ENCODE measurements at regions not wholly inside any gene's neighbourhood (a gene's known extent, or its start where the extent isn't known, plus 50 kb on each side); places are given as distances from the start of the nearest gene placed in this dataset.

DNA sequence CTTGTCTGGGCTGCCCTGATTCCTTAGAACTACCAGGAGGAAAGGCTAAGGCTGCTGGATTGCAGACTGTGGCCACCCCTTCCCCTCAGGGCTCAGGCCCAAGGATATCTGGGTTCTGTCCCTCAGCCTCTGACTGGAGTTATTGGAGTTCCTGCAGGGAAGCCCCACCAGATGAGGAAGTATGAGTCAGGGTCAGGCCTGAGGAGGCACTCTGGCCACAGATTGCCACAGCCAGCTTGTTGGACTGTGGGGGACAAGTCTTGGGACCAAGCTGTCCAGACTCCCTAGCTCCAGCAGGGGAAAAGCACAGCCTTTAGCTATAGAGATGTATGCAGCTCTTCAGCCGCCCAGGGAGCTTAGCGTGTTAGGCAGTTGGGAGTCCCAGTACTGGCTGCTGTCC lies 381.9 kb upstream of the TOM1L1 start:
- H4K20me1 ChIP-seq (ENCODE audit: insufficient read depth, low read depth, low read length): no peaks in the 10 kb centered on the region
- no peak overlapping the region for H3K27ac ChIP-seq (ENCODE audit: low read length)
- H3K9me3 ChIP-seq (ENCODE audit: low read length): peaks cover 4% of the 10 kb centered on the region; the same call in 1 of the 2 replicates
- no peak overlapping the region for H3K9ac ChIP-seq (ENCODE audit: low read length)
- no peaks in the 10 kb centered on the region for H3K79me2 ChIP-seq (ENCODE audit: low read length)
- no peaks in the 10 kb centered on the region for H3K36me3 ChIP-seq (ENCODE audit: insufficient read depth, low read length)
- no peak for DNase-seq
- H3K9me2 ChIP-seq (replicated peaks; ENCODE audit: insufficient read depth, low read length): no peaks in the 10 kb centered on the region
- no peak overlapping the region for H3K4me2 ChIP-seq (ENCODE audit: low read depth, low read length, poor library complexity, severe bottlenecking)
- H3K4me1 ChIP-seq (ENCODE audit: low read length): no peaks in the 10 kb centered on the region
- no peak overlapping the region for H2AFZ ChIP-seq (ENCODE audit: low read length)
- H3K27me3 ChIP-seq (ENCODE audit: low read length): no peaks in the 10 kb centered on the region
- no peak overlapping the region for H3K4me3 ChIP-seq (ENCODE audit: low read length)

DNA sequence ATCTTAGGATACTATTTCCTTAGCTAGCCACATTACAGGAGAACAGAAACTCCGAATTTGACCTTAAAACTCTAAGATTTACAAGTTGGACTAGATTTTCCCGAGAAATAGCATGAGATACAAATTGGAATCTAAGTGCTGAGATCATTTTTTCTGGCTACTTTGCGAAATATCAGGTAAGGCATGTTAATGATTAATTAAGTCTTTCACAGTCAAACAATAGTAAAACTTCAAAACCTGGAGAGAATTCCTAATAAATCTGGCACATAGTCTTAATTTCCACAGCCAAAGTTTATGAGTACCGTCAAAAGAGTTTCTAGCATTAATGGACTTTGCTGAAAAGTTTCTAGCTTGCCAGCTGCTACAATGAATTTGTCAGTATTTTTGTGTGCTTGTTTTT lies 379.5 kb upstream of the TOM1L1 start:
- no peaks in the 10 kb centered on the region for H3K36me3 ChIP-seq (ENCODE audit: insufficient read depth, low read length)
- DNase-seq: no peak
- H3K9me2 ChIP-seq (replicated peaks; ENCODE audit: insufficient read depth, low read length): no peaks in the 10 kb centered on the region
- H3K9ac ChIP-seq (ENCODE audit: low read length): no peak overlapping the region
- H4K20me1 ChIP-seq (ENCODE audit: insufficient read depth, low read depth, low read length): no peaks in the 10 kb centered on the region
- H3K4me2 ChIP-seq (ENCODE audit: low read depth, low read length, poor library complexity, severe bottlenecking): no peak overlapping the region
- H3K4me3 ChIP-seq (ENCODE audit: low read length): no peak overlapping the region
- no peaks in the 10 kb centered on the region for H3K4me1 ChIP-seq (ENCODE audit: low read length)
- no peaks in the 10 kb centered on the region for H3K79me2 ChIP-seq (ENCODE audit: low read length)
- H3K27me3 ChIP-seq (ENCODE audit: low read length): no peaks in the 10 kb centered on the region
- H3K27ac ChIP-seq (ENCODE audit: low read length): no peak overlapping the region
- no peak overlapping the region for H2AFZ ChIP-seq (ENCODE audit: low read length)
- peaks cover 7% of the 10 kb centered on the region for H3K9me3 ChIP-seq (ENCODE audit: low read length)

DNA sequence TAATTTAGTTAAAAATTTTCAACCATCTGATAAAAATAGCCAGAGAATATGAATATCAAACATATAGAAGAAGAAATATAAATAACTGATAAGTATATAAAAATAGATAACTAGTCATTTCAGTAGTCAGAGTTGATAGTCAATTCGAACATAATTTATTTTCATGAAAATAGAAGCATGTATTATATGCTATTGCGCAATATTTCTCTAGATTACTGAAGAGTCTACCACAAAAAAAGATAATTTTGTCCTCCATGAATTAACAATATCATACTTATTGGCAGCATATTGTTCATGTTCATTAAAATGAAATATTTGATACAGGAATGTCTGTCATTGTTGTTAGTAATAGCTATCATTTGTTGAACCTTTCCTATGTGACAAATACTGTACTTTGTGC lies 376.2 kb upstream of the TOM1L1 start:
- no peaks in the 10 kb centered on the region for H3K36me3 ChIP-seq (ENCODE audit: insufficient read depth, low read length)
- H2AFZ ChIP-seq (ENCODE audit: low read length): no peak overlapping the region
- no peaks in the 10 kb centered on the region for H3K27me3 ChIP-seq (ENCODE audit: low read length)
- H3K9me2 ChIP-seq (replicated peaks; ENCODE audit: insufficient read depth, low read length): no peaks in the 10 kb centered on the region
- no peaks in the 10 kb centered on the region for H3K4me1 ChIP-seq (ENCODE audit: low read length)
- no peaks in the 10 kb centered on the region for H3K79me2 ChIP-seq (ENCODE audit: low read length)
- DNase-seq: no peak
- H4K20me1 ChIP-seq (ENCODE audit: insufficient read depth, low read depth, low read length): no peaks in the 10 kb centered on the region
- no peak overlapping the region for H3K27ac ChIP-seq (ENCODE audit: low read length)
- no peak overlapping the region for H3K4me2 ChIP-seq (ENCODE audit: low read depth, low read length, poor library complexity, severe bottlenecking)
- H3K9me3 ChIP-seq (ENCODE audit: low read length): peaks cover 18% of the 10 kb centered on the region; the same call in 1 of the 2 replicates
- no peak overlapping the region for H3K4me3 ChIP-seq (ENCODE audit: low read length)
- H3K9ac ChIP-seq (ENCODE audit: low read length): no peak overlapping the region

DNA sequence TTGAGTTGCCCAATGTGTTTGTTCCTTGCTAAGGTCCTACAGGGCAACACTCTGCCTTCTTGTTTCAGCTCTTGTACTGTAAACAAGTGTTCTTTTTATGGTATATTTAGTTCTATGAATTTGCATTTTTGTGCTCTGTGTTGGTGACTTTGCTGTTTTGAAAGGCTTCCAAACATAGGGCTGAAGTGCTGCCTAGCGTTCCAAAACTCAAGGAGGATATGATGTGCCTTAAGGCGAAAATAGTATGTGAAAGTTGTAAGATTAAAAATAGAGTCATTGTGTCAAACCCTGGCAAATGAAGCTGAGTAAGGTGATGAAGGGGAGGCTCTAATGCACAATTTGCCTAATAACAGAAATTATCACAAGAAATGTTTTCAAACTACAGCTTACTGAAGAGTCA lies 372.7 kb upstream of the TOM1L1 start:
- Histone ChIP-seq H3K9me3 (ENCODE audit: low read length) (peaks cover 21% of the 10 kb centered on the region; the same call in 1 of the 2 replicates), H3K27ac (ENCODE audit: low read length) (no peak overlapping the region), H4K20me1 (ENCODE audit: insufficient read depth, low read depth, low read length) (no peaks in the 10 kb centered on the region), H3K9me2 (replicated peaks; ENCODE audit: insufficient read depth, low read length) (no peaks in the 10 kb centered on the region), H3K36me3 (ENCODE audit: insufficient read depth, low read length) (no peaks in the 10 kb centered on the region), H3K9ac (ENCODE audit: low read length) (no peak overlapping the region), H2AFZ (ENCODE audit: low read length) (no peak overlapping the region), H3K4me1 (ENCODE audit: low read length) (no peaks in the 10 kb centered on the region), H3K4me3 (ENCODE audit: low read length) (no peak overlapping the region), H3K79me2 (ENCODE audit: low read length) (no peaks in the 10 kb centered on the region), H3K27me3 (ENCODE audit: low read length) (no peaks in the 10 kb centered on the region), H3K4me2 (ENCODE audit: low read depth, low read length, poor library complexity, severe bottlenecking) (no peak overlapping the region)
- no peak for DNase-seq

DNA sequence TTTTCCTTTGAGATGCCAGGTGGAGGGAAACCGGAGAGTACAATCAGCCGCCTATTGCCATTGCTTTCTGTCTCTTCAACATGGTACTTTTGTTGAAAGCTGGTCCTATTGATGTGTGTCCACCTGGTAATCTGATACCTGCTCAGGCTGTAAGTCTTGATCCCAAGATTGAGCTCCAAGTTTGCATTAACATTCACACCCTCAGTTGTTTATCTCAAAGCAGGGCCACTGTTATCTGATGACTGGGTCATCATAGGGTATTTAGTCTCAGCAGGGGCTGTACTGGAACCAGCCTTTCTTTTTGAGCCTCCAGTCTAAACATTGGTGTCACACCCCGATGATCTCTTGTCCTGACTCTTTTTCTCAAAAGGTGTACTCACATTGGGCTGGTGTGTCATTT lies 370.3 kb upstream of the TOM1L1 start:
- Histone ChIP-seq H3K9me2 (replicated peaks; ENCODE audit: insufficient read depth, low read length) (no peaks in the 10 kb centered on the region), H3K4me1 (ENCODE audit: low read length) (no peaks in the 10 kb centered on the region), H4K20me1 (ENCODE audit: insufficient read depth, low read depth, low read length) (no peaks in the 10 kb centered on the region), H3K9me3 (ENCODE audit: low read length) (peaks cover 23% of the 10 kb centered on the region; the same call in 1 of the 2 replicates), H3K4me2 (ENCODE audit: low read depth, low read length, poor library complexity, severe bottlenecking) (no peak overlapping the region), H3K9ac (ENCODE audit: low read length) (no peak overlapping the region), H2AFZ (ENCODE audit: low read length) (no peak overlapping the region), H3K36me3 (ENCODE audit: insufficient read depth, low read length) (no peaks in the 10 kb centered on the region), H3K79me2 (ENCODE audit: low read length) (no peaks in the 10 kb centered on the region), H3K4me3 (ENCODE audit: low read length) (no peak overlapping the region), H3K27ac (ENCODE audit: low read length) (no peak overlapping the region), H3K27me3 (ENCODE audit: low read length) (no peaks in the 10 kb centered on the region)
- no peak for DNase-seq

DNA sequence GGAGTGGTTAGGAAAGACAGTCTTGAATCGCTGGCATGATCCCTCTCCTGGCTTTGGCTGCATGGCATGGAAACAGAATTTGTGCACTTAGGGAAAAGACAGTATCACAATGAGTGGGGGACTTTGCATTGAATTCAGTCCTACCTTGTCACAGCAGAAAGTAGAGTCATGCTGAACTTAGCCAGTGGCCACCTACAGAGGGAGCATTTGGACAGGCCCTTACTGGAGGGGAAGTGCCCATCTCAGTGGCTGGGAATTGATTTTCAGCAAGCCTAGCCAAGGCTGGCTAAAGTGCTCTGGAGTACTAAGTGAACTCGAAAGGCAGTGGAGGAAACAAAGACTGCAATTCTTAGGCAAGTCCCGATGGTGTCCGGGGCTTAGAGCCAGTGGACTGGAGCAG lies 364.3 kb upstream of the TOM1L1 start:
- no peaks in the 10 kb centered on the region for H3K4me1 ChIP-seq (ENCODE audit: low read length)
- no peaks in the 10 kb centered on the region for H3K27me3 ChIP-seq (ENCODE audit: low read length)

DNA sequence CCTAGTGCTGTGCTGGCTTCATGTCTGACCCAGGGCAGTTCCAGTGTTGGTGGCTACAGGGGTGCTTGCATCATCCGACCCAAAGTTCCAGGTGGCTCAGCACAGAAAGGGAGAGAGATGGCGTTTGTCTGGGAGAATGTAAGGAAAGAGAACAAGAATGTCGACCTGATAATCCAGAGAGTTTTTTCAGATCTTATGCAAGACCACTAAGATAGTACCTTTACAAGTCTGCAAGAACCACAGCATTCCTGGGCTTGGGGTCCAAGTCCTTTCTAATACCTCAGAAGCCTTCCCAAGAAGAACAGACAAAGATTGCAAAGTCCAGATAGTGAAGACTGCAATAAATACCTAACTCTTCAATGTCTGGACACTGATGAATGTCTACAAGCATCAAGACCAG lies 363.0 kb upstream of the TOM1L1 start:
- H3K9ac ChIP-seq (ENCODE audit: low read length): no peak overlapping the region
- no peaks in the 10 kb centered on the region for H4K20me1 ChIP-seq (ENCODE audit: insufficient read depth, low read depth, low read length)
- H3K79me2 ChIP-seq (ENCODE audit: low read length): no peaks in the 10 kb centered on the region
- H3K9me2 ChIP-seq (replicated peaks; ENCODE audit: insufficient read depth, low read length): no peaks in the 10 kb centered on the region
- no peaks in the 10 kb centered on the region for H3K27me3 ChIP-seq (ENCODE audit: low read length)
- H3K4me3 ChIP-seq (ENCODE audit: low read length): no peak overlapping the region
- no peaks in the 10 kb centered on the region for H3K36me3 ChIP-seq (ENCODE audit: insufficient read depth, low read length)
- no peaks in the 10 kb centered on the region for H3K4me1 ChIP-seq (ENCODE audit: low read length)
- H2AFZ ChIP-seq (ENCODE audit: low read length): no peak overlapping the region
- H3K27ac ChIP-seq (ENCODE audit: low read length): no peak overlapping the region
- peaks cover 44% of the 10 kb centered on the region for H3K9me3 ChIP-seq (ENCODE audit: low read length)
- H3K4me2 ChIP-seq (ENCODE audit: low read depth, low read length, poor library complexity, severe bottlenecking): no peak overlapping the region
- no peak for DNase-seq

More for the DNA sequence above, 364.3 kb upstream of the TOM1L1 start:
- Histone ChIP-seq H3K4me2 (ENCODE audit: low read depth, low read length, poor library complexity, severe bottlenecking) (no peak overlapping the region), H3K4me3 (ENCODE audit: low read length) (no peak overlapping the region), H3K79me2 (ENCODE audit: low read length) (no peaks in the 10 kb centered on the region), H3K9ac (ENCODE audit: low read length) (no peak overlapping the region), H2AFZ (ENCODE audit: low read length) (no peak overlapping the region), H3K9me2 (replicated peaks; ENCODE audit: insufficient read depth, low read length) (no peaks in the 10 kb centered on the region), H3K9me3 (ENCODE audit: low read length) (peaks cover 40% of the 10 kb centered on the region), H3K36me3 (ENCODE audit: insufficient read depth, low read length) (no peaks in the 10 kb centered on the region), H3K27ac (ENCODE audit: low read length) (no peak overlapping the region), H4K20me1 (ENCODE audit: insufficient read depth, low read depth, low read length) (no peaks in the 10 kb centered on the region)
- no peak for DNase-seq

DNA sequence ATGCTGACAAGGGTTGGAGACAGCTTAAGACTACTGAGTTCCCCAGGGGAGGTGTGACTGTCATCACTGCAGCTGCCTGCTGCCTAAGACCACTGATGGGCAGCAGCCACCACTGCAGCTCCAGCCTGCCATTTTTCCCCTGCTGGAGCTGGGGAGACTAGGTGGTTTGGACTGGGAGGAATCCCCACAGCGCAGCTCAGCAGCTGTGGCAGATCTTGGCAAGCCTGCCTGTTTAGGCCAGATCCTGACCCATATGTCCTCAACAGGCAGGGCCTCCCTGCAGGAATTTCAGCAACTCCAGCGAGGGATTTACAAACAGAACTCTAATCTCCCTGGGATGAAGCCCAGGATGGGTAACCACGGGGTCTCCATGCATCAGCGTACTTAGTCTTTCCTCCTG lies 356.4 kb upstream of the TOM1L1 start:
- Histone ChIP-seq H3K36me3 (ENCODE audit: insufficient read depth, low read length) (no peaks in the 10 kb centered on the region), H3K4me1 (ENCODE audit: low read length) (no peaks in the 10 kb centered on the region), H3K27ac (ENCODE audit: low read length) (no peak overlapping the region), H3K79me2 (ENCODE audit: low read length) (no peaks in the 10 kb centered on the region), H3K4me2 (ENCODE audit: low read depth, low read length, poor library complexity, severe bottlenecking) (no peak overlapping the region), H4K20me1 (ENCODE audit: insufficient read depth, low read depth, low read length) (no peaks in the 10 kb centered on the region), H3K9me2 (replicated peaks; ENCODE audit: insufficient read depth, low read length) (no peaks in the 10 kb centered on the region), H3K27me3 (ENCODE audit: low read length) (no peaks in the 10 kb centered on the region), H3K4me3 (ENCODE audit: low read length) (no peak overlapping the region), H3K9ac (ENCODE audit: low read length) (no peak overlapping the region), H3K9me3 (ENCODE audit: low read length) (peaks cover 34% of the 10 kb centered on the region), H2AFZ (ENCODE audit: low read length) (no peak overlapping the region)
- no peak for DNase-seq

DNA sequence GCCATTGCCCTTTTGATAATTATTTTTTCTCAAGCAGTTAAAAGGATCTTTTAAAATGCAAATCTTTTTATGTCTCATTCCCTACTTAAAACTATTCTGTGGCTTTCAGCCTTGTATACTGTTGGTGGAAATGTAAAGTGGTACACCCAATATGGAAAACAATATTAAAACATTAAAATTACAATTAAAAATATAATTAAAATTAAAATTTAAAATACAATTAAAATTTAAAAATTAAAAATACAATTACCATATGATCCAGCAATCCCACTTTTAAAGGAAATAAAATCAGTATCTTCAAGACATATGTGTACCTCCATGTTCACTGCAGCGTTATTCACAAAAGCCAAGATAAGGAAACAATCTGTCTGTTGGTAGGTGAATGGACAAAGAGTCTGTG lies 340.8 kb upstream of the TOM1L1 start:
- no peak for DNase-seq
- Histone ChIP-seq H3K27me3 (ENCODE audit: low read length) (no peaks in the 10 kb centered on the region), H3K9me3 (ENCODE audit: low read length) (peaks cover 20% of the 10 kb centered on the region), H3K9ac (ENCODE audit: low read length) (no peak overlapping the region), H4K20me1 (ENCODE audit: insufficient read depth, low read depth, low read length) (no peaks in the 10 kb centered on the region), H3K4me3 (ENCODE audit: low read length) (no peak overlapping the region), H3K4me1 (ENCODE audit: low read length) (no peaks in the 10 kb centered on the region), H3K9me2 (replicated peaks; ENCODE audit: insufficient read depth, low read length) (no peaks in the 10 kb centered on the region), H2AFZ (ENCODE audit: low read length) (no peak overlapping the region), H3K4me2 (ENCODE audit: low read depth, low read length, poor library complexity, severe bottlenecking) (no peak overlapping the region), H3K27ac (ENCODE audit: low read length) (no peak overlapping the region), H3K79me2 (ENCODE audit: low read length) (no peaks in the 10 kb centered on the region), H3K36me3 (ENCODE audit: insufficient read depth, low read length) (no peaks in the 10 kb centered on the region)
